ENCODE measurements at regions not wholly inside any gene's neighbourhood (a gene's known extent, or its start where the extent isn't known, plus 50 kb on each side); places are given as distances from the start of the nearest gene placed in this dataset.

GRCh38 chr10:44217274-44217820 is 167.6 kb downstream of the CXCL12 start:
- 47 to 79% methylated on average over 2 to 3 of the region's 3 CpGs for WGBS, 2 donors (ENCODE audit: low coverage in 1 of 2)
- intact Hi-C loops (cut with DNase I; ENCODE audit: low total_unique reads) (no loop called here), in situ Hi-C loops (cut with MboI; ENCODE audit: low pct_ligation_motif_present in 1 of 4, low pct_unique_long_range_greater_than_20kb in 1 of 4, low sequenced_read_pairs in 3 of 4) (no loop called here)
- DNase-seq: no peak
- Histone ChIP-seq H3K9me3 (no peaks in the 10 kb centered on the region), H3K27ac (no peak overlapping the region), H3K27me3 (no peaks in the 10 kb centered on the region), H3K36me3 (no peaks in the 10 kb centered on the region), H3K4me3 (no peak overlapping the region), H3K4me1 (no peaks in the 10 kb centered on the region)
- TF ChIP-seq EP300 (IDR thresholded peaks at IDR 0.05; ENCODE audit: low read depth) (no peak), POLR2A (IDR thresholded peaks at IDR 0.05) (no peak), POLR2AphosphoS5 (IDR thresholded peaks at IDR 0.05) (no peak), CTCF (IDR thresholded peaks at IDR 0.05) (no peak)

GRCh38 chr10:44216073-44216472 is 168.8 kb downstream of the CXCL12 start:
- Histone ChIP-seq H3K4me3 (no peak overlapping the region), H3K9me3 (no peaks in the 10 kb centered on the region), H3K27ac (no peak overlapping the region), H3K27me3 (no peaks in the 10 kb centered on the region), H3K4me1 (no peaks in the 10 kb centered on the region), H3K36me3 (no peaks in the 10 kb centered on the region)
- WGBS, 2 donors (ENCODE audit: low coverage in 1 of 2): 60% methylated on average over 2 of the region's 2 CpGs; no CpG with 5 or more reads in 1 of the 2 donors
- in situ Hi-C loops (cut with MboI; ENCODE audit: low pct_ligation_motif_present in 1 of 4, low pct_unique_long_range_greater_than_20kb in 1 of 4, low sequenced_read_pairs in 3 of 4): no loop called here
- no peak for DNase-seq
- TF ChIP-seq POLR2A (IDR thresholded peaks at IDR 0.05) (no peak), EP300 (IDR thresholded peaks at IDR 0.05; ENCODE audit: low read depth) (no peak)
- intact Hi-C loops (cut with DNase I; ENCODE audit: low total_unique reads): no loop called here

GRCh38 chr10:44209811-44210210 is 175.1 kb downstream of the CXCL12 start:
- Histone ChIP-seq H3K27ac (no peak overlapping the region), H3K36me3 (no peaks in the 10 kb centered on the region), H3K9me3 (no peaks in the 10 kb centered on the region), H3K4me3 (no peak overlapping the region), H3K27me3 (no peaks in the 10 kb centered on the region), H3K4me1 (no peaks in the 10 kb centered on the region)
- TF ChIP-seq POLR2AphosphoS5 (IDR thresholded peaks at IDR 0.05) (no peak), POLR2A (IDR thresholded peaks at IDR 0.05) (no peak), CTCF (IDR thresholded peaks at IDR 0.05) (no peak), EP300 (IDR thresholded peaks at IDR 0.05; ENCODE audit: low read depth) (no peak)
- no peak for DNase-seq
- intact Hi-C loops (cut with DNase I; ENCODE audit: low total_unique reads) (no loop called here), in situ Hi-C loops (cut with MboI; ENCODE audit: low pct_ligation_motif_present in 1 of 4, low pct_unique_long_range_greater_than_20kb in 1 of 4, low sequenced_read_pairs in 3 of 4) (no loop called here)
- 53 to 56% methylated on average over 3 to 4 of the region's 4 CpGs for WGBS, 2 donors (ENCODE audit: low coverage in 1 of 2)

- Histone ChIP-seq H3K36me3 (no peaks in the 10 kb centered on the region), H3K4me3 (no peak overlapping the region), H3K4me1 (no peaks in the 10 kb centered on the region), H3K9me3 (no peaks in the 10 kb centered on the region), H3K27ac (no peak overlapping the region), H3K27me3 (no peaks in the 10 kb centered on the region)
- 80 to 94% methylated on average over 8 to 9 of the region's 9 CpGs for WGBS, 2 donors (ENCODE audit: low coverage in 1 of 2)
- TF ChIP-seq EP300 (IDR thresholded peaks at IDR 0.05; ENCODE audit: low read depth) (no peak), CTCF (IDR thresholded peaks at IDR 0.05) (no peak), POLR2AphosphoS5 (IDR thresholded peaks at IDR 0.05) (no peak), POLR2A (IDR thresholded peaks at IDR 0.05) (no peak)
- intact Hi-C loops (cut with DNase I; ENCODE audit: low total_unique reads): no loop called here
- in situ Hi-C loops (cut with MboI; ENCODE audit: low pct_ligation_motif_present in 1 of 4, low pct_unique_long_range_greater_than_20kb in 1 of 4, low sequenced_read_pairs in 3 of 4): no loop called here
- no peak for DNase-seq
Measured at GRCh38 chr10:44207160-44207559, 177.7 kb downstream of the CXCL12 start.

Data from transverse colon (tissue), 4 donors.